GM18498 (cell line): ENCODE measurements at regions not wholly inside any gene's neighbourhood (a gene's known extent, or its start where the extent isn't known, plus 50 kb on each side); places are given as distances from the start of the nearest gene placed in this dataset.

Experiments used
- ATAC-seq: cut with Tn5 transposase; IDR thresholded peaks from one replicate; pipeline ENCODE4 v1.9.1; 2021; ENCODE audit warnings: mild to moderate bottlenecking, moderate library complexity; ENCODE audit not compliant: unreplicated experiment

DNA sequence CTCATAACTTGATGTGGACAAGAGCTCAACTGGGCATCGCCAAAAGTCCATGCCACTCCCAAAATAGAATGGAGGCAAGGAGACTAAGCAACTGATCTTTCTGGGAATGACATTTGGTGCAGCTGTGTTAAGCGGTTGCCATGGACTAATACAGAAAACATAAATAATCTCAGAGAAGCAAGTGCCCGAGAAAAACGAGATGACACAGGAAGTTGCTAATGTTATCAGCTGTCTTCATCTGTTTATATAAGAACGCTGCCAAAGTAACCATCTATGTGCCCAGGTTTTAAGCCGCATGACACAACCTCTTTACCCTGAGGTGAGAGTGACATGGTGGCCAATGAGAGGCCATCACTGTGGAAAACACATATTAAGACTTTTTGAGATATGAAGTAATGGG is 54.9 kb upstream of the SACS start:
- ATAC-seq, result no peak

DNA sequence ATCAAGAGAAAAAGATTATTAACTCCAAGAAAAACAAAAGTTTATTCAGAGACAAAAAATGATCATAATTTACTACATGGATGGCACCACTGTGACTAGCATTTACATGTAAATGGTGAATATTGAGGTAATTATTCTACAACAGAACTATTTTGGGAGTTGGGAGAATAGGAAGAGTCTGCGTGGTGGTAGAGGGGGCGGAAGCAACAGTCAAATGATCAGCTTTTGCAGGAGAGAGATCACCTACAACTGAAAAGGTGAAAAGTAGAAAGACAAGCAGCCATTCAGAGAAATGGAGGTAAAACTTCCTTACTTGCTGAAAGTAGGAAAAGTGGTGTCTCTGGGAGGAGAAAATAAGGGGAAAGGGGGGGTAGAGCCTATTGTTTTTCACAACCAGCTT is 62.8 kb upstream of the SACS start:
- ATAC-seq, result no peak

DNA sequence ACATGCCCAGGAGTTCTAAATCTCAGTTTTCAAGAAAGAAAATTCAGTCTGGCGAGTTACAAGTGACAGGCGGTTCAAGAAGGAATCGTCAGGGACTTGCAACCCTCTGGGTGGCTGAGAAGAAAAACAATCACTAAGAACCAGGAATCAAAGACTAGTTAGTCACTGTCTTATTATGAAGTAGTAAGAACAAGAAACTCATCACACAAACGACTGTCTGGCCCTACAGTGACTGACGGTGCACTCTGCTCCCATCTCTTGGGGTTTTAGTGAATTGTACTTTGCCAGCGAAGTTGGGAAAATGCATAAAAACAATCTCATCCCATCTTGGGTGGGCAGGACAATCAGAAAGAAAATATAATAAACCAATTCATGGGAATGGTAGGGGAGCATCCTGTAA is 63.7 kb upstream of the SACS start:
- ATAC-seq, result no peak

DNA sequence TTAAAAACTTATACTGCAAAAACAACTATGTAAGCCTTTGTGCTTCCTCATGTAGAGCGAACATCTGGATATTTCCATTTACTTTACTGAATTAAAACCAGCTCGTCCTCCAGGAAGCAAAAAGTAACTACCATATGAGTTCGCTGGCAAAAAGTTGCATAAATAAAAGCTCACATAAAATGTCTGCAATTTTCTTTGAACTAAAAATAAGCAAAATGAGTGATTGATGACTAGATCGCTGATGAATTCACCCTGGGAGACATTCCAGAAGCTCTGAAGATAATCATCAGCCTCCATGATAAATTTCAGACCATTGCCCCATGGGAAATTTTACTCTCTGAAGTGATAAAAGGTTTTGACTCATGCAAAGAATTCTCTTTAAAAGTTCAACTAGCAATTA is 67.3 kb upstream of the SACS start:
- no peak for ATAC-seq

DNA sequence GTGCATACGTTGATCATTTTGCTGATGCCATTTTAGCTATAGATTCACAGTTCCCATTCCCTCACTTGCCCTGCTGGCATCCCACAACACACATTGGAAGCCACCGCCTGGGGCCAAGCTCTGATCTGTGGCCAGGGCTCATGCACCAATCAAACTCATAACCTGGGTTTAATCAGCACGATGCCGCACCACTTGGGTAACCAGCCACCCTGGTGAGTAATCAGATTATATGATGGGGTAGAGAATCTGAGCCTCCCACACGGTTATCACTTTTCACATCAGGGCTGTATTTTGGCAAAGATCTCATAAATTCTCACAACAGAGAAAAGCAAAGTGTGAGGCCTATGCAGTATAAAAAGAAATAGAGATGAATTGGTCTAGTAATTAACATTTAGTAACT is 66.0 kb upstream of the TNFRSF19 start:
- no peak for ATAC-seq

DNA sequence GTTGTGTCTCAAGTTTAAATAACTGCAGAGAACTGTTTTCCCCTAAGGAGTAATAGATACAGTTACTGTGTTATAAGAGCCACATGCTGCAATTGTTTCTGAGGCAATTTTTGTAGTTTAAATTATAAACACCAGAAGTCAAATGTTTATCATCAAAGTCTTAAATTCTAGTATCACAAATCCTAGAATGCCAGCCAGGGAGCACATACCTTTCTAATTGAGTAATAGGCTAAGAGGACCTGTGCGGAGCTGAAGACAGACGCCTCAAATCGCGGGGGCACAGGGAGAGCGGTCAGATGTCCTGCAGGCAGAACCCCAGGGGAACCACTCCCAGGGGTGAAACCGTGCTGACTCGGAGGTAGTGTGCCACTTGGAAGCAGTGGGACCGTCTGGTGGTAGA is 65.2 kb upstream of the TNFRSF19 start:
- no peak for ATAC-seq

DNA sequence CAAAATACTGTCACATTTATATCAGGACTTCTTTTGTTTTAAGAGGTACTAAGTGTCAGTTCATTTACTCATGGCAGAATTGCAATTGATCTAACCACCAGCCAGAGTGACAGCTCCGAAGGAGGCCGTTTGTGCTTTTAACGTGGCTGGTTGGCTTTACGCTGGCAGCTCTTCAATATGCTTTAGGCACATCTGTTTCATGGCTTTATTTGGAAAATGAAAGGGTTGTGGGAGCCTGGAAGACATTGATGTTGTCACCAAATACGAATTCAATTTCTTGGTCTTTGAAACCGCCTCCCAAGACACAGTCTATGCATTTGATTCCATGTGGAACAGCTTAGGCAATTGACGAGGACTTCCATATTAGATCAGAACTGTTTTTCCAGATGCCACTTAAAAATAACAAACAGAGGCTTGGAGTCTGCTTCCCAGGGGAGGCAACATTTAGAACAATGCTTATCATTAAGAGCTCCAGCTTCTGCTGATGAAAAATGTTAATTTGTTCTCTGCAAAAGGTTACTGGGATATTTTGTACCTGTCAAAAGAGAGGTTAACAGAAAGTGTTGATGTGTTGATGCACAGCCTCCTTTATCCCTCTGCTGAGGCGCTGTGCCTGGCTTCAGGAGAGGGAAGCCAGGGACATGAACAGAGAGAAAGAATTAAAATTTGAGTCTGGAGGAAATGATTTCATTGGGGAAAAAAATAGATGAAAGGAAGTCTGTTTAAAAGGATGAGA is 64.0 kb upstream of the TNFRSF19 start:
- no peak for ATAC-seq

DNA sequence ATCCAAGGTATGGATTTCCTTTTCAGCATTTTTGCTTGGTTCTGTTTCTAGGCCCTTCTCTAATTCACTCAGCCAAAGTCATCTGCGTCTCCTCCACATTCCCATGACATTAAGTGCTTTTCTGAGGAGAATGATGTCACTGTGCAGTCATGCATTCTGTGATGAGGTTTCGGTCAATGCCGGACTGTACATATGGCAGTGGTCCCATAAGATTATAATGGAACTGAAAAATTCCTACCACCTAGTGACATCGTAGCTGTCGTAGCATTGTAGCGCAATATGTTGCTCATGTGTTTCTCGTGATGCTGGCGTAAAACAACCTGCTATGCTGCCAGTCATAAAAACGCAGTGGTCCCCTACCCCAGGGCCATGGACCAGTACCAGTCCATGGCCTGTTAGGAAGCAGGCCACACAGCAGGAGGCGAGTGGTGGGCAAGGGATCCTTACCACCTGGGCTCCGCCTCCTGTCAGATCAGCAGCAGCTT is 63.4 kb upstream of the TNFRSF19 start:
- no peak for ATAC-seq

DNA sequence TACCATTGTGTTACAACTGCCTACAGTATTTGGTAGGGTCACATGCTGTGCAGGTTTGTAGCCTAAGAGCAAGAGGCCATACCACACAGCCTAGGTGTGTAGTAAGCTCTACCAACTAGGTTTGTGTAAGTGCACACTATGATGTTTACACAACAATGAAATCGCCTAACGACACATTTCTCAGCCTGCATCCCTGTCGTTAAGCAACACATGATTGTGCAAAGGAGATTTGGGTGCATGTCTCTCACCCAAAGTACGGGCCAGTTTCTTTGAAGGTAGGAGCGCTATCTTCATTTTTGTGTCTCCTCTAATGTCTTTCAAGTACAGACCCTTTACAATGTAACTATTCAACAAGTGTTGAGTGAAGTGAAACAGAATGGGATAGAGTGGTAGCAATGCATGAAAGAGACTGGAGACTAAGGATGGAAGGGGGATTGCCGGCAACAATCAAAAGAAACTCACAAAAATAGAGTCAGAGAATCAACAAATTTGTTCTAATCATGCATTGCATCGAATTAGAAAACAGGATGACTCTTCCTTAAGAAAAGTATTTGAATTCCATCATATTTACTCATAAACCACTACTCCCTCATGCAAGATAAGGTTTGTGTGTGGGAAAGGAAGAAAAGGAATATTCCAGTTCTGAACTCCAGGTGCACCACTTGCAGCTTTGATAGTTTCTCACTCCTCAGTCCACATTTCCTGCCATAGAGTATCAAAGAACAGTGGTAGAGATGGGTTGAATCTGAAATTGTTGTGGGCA is 60.2 kb upstream of the TNFRSF19 start:
- ATAC-seq, result no peak

DNA sequence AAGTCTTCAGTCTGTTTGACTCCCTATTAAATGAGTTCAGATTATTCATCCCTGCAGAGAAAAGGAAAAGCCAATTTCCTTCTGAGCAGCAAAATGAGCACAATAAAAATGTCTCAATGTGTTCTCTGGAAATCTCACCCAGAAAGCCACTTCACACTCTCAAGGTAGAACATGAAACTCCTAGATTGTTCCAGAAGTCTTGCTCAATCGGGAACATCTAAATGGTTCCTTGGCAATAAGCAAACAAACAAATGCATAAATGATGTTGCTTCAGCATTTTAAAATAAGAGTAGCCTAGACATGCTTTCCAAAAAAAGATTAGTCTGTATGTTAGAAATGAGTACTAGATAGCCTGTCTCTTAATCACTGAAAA is 59.7 kb upstream of the TNFRSF19 start:
- no peak for ATAC-seq

DNA sequence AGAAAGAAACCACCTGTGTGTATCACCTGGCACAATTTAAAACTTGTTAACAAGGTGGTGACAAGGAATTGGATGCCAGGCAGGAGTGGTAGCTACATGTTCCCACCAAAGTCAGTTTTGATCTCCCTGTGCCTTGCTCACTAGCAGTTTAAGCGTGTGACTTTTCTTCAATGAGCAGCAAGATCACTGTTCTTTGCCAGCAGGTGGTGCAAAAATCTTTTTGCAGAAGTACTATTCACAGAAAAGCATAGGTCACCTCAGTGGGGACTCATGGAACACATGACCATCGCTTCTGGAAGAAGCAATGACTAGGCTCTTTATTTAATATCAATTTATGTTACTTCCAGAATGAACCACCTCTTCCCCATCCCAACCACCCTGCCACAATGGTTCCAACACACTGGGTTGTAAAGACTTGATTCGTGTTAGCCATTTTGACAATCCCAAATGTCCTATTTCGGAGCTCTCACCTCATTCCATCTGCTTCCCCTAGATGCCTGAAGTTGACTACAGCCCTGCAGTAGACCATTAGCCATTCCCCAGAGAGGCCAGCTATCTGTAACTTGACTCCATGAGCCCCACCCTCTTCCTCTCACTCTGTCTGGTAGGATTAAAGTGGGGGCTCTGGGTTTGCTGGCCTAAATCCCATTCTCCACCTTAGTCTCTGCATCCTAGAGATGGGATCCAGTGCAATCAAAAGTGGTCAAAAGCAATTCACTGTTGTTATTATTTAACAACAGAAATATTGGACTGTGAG is 59.1 kb upstream of the TNFRSF19 start:
- ATAC-seq, result peak; percentile 60

DNA sequence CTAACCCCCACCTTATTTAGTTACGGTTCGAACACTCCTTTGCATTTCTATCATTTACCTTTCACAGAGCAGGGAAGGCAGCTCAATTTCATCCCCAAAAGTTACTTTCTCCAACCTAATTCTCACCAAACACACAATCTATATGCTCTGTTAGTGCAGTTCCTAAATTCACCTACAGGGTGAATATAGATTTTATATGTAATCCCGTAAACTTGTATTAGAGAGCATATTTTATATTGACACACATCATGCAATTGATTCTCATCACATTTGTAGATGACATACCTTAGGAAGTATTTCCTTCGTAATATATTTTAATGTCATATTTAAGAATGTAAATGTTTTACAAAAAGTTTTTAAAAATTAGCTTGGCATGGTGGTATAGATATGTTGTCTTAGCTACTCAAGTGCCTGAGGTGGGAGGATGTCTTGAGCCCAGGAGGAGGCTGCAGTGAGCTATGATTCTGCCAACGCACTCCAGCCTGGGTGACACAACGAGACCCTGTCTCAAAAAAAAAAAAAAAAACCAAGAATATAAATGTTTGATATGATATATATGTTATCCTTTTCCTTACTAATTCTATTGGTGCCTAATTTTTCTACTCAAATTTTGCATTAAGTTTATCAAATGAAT is 57.3 kb upstream of the TNFRSF19 start:
- no peak for ATAC-seq

DNA sequence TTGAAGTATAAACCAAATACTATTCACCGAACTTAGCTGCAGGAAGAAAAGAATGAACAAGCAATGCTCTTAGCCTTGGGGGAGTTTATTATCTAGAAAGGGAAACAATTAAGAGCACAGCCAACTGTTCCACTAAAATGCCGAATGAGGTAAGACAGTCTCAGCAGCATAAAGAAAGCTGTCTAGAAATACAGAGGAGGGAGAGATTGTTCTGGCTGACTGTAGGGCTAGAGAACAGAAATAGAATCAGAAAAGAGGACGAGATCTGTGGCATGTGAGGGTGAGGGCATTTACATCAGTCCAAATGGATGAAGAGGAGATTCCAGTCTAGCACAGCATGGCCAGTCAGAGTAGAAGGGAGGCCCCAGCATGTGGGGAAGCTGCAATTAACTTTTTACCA is 56.8 kb upstream of the TNFRSF19 start:
- no peak for ATAC-seq

DNA sequence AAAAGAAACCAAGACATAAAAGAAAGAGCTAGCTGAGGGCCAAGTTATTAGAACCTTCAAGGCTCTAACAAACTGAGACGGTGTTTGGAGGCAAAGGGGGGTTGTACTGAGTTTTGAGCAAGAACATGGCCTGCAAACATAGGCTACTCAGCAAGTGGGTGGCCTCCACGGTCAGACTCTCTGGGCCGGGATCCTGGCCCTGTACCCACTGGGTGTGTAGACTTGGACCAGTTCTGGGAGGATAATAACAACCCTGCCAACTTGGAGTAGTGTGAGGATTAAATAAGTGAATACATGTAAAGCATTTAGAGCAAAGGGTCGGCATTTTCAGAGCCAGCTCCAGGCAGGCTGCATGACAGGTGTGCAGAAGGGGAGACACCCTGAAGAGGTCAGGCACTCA is 56.1 kb upstream of the TNFRSF19 start:
- no peak for ATAC-seq

DNA sequence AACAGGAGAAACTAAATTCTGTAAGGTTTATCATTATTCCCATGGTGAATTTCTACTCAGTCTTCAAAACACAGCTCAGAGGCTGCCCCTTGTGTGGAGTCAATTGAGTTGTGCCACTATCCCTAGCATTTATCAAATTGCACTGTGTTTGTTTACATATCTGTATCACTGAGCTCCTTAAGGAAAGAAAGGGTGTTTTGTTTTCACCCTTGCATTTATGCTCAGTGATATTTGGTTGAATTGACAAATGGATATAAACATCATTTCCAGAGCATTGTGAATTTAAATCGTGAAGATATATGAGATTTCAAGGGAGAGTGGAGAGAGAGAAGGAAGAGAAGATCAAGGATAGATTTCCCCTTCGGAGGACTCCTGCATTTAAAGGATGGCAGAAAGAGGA is 55.1 kb upstream of the TNFRSF19 start:
- no peak for ATAC-seq

DNA sequence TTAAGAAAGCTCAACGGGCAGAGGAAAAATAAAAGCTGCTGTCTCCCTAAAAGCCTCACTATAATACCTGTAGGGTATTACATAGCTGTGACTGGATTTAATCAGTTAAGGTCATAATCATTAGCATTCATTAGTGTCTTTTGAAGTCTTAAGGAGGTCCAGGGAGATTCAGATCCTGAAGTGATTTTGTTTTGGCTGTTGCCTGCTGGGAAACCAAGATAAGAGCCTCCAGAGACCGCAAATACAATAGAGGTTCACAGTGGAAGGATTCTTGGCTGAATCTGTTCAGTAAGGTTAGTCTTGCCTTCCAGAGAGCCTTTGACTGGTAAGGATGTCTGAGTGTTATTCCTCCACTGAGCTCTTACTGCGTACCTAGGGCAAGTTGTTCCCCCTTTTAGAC is 54.0 kb upstream of the TNFRSF19 start:
- no peak for ATAC-seq

DNA sequence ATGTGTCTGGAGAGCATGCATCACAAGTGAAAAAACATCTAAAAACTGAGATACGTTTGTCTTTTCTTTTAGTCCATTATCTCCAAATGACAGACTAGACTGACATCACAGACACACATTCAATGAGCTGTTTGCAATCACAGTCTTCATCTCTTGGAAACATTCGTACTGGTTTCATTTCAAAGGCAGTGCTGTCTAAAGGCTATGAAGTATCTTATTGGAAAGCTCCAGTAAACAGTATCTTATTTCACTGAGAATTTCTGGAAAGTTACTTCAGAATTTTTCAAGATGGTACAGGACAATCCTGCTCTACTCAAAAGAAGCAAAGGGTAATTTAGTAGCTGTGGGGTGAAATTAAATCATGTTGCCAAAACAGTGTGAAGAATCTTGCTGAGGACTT is 53.5 kb upstream of the TNFRSF19 start:
- no peak for ATAC-seq

DNA sequence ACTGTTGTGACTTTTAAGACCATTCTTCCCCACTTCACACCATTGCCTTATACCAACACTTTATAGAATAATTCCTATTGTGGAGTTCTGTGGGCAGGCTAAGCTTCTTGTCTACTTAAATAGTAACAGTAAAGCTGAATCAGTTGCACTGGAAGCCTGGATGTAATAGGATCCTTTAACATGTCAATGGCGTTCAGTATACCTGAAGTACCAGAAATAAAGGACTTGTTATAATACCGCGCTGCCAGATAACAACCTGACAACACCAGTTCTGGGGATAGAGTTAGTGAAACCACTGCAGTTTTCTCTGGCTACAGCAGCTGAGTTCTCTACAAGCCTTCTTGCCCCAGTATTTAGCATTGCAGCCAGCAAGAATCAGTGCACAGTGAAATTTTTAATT is 52.0 kb upstream of the TNFRSF19 start:
- ATAC-seq, result no peak
